ENCODE measurements at regions not wholly inside any gene's neighbourhood (a gene's known extent, or its start where the extent isn't known, plus 50 kb on each side); places are given as distances from the start of the nearest gene placed in this dataset.

DNA sequence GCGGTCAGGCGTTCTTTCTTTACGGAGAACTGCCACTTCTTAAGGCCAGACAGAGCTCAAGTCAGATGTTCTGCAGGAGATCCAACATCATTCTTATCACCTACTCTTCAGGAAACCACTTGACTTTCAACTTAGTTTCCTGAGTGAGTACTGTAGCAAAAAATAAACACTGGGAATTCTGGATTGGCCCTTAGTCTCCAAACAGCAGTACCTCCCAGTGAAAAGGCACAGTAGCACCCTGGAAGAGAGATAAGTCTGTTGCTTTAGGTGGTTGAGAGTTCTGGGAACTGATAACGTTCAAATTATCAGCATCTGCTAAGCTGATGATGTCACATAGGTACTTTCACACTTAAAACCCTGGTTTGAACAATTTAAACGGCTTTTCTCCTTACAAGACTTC is 971.8 kb upstream of the TENM4 start:
- in situ Hi-C loops (cut with HindIII; ENCODE audit: extremely low pct_ligation_motif_present, low pct_unique_long_range_greater_than_20kb), result no loop called here
- Histone ChIP-seq H3K27ac (ENCODE audit: extremely low read length, insufficient read depth, low read length) (no peak overlapping the region), H3K9me3 (ENCODE audit: low read length) (peaks cover 6% of the 10 kb centered on the region; the same call in 1 of the 2 replicates), H3K36me3 (replicated peaks in 1 of 2; ENCODE audit: control insufficient read depth in 1 of 2, insufficient read depth in 2 of 2, low read length in 2 of 2) (no peaks in the 10 kb centered on the region), H4K20me1 (ENCODE audit: insufficient read depth, low read length) (no peaks in the 10 kb centered on the region), H3K27me3 (ENCODE audit: control insufficient read depth in 1 of 2, insufficient read depth in 2 of 2, low read length in 2 of 2) (no peaks in the 10 kb centered on the region), H3K4me1 (ENCODE audit: insufficient read depth, low read length) (no peaks in the 10 kb centered on the region), H3K79me2 (ENCODE audit: insufficient read depth, low read length) (no peaks in the 10 kb centered on the region), H3K4me2 (ENCODE audit: low read depth, low read length) (no peak overlapping the region), H2AFZ (ENCODE audit: low read length) (no peak overlapping the region), H3K9ac (ENCODE audit: insufficient read depth, low read depth, low read length) (no peak overlapping the region), H3K4me3 (replicated peaks in 1 of 3; ENCODE audit: insufficient read depth in 1 of 3, low read depth in 2 of 3, low read length in 3 of 3) (no peak overlapping the region)
- no TSS peak for BruUV-seq (replicated peaks)
- WGBS (ENCODE audit: low lambda C conversion rate), result 2% methylated on average over 5 of the region's 5 CpGs
- CTCF ChIA-PET (ENCODE audit: low intra/inter-chr PET ratio, low total read pairs), result no interaction called here
- POLR2A ChIA-PET, result no interaction called here
- FAIRE-seq (no peak), ATAC-seq (no peak), DNase-seq (ENCODE audit: low spot score) (no peak)
- intact Hi-C loops (cut with micrococcal nuclease; ENCODE audit: unreplicated experiment), result no loop called here
- TF ChIP-seq PBX3 (CRISPR knock-in tag; IDR thresholded peaks at IDR 0.05; ENCODE audit: borderline replicate concordance), result no peak
- no peak for TF ChIP-seq ZBTB2 (CRISPR knock-in tag; IDR thresholded peaks at IDR 0.05; ENCODE audit: low read depth)
- TF ChIP-seq, protein P1, sequence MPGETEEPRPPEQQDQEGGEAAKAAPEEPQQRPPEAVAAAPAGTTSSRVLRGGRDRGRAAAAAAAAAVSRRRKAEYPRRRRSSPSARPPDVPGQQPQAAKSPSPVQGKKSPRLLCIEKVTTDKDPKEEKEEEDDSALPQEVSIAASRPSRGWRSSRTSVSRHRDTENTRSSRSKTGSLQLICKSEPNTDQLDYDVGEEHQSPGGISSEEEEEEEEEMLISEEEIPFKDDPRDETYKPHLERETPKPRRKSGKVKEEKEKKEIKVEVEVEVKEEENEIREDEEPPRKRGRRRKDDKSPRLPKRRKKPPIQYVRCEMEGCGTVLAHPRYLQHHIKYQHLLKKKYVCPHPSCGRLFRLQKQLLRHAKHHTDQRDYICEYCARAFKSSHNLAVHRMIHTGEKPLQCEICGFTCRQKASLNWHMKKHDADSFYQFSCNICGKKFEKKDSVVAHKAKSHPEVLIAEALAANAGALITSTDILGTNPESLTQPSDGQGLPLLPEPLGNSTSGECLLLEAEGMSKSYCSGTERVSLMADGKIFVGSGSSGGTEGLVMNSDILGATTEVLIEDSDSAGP (CRISPR knock-in tag; IDR thresholded peaks at IDR 0.05; ENCODE audit: borderline replicate concordance), result no peak
- TF ChIP-seq KDM6A (CRISPR knock-in tag; IDR thresholded peaks at IDR 0.05; ENCODE audit: low read depth), result no peak
- TF ChIP-seq ZNF343 (CRISPR knock-in tag; IDR thresholded peaks at IDR 0.05), result no peak
- TF ChIP-seq, protein P2, sequence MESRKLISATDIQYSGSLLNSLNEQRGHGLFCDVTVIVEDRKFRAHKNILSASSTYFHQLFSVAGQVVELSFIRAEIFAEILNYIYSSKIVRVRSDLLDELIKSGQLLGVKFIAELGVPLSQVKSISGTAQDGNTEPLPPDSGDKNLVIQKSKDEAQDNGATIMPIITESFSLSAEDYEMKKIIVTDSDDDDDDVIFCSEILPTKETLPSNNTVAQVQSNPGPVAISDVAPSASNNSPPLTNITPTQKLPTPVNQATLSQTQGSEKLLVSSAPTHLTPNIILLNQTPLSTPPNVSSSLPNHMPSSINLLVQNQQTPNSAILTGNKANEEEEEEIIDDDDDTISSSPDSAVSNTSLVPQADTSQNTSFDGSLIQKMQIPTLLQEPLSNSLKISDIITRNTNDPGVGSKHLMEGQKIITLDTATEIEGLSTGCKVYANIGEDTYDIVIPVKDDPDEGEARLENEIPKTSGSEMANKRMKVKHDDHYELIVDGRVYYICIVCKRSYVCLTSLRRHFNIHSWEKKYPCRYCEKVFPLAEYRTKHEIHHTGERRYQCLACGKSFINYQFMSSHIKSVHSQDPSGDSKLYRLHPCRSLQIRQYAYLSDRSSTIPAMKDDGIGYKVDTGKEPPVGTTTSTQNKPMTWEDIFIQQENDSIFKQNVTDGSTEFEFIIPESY (CRISPR knock-in tag; IDR thresholded peaks at IDR 0.05), result no peak
- no peak for TF ChIP-seq ZNF24 (IDR thresholded peaks at IDR 0.05)
- TF ChIP-seq PITX1 (CRISPR knock-in tag; IDR thresholded peaks at IDR 0.05), result no peak
- TF ChIP-seq ZNF230 (CRISPR knock-in tag; IDR thresholded peaks at IDR 0.05), result no peak
- TF ChIP-seq MIXL1 (CRISPR knock-in tag; IDR thresholded peaks at IDR 0.05), result no peak
- no peak for TF ChIP-seq JUNB (CRISPR knock-in tag; IDR thresholded peaks at IDR 0.05; ENCODE audit: borderline replicate concordance)
- TF ChIP-seq SIN3A (IDR thresholded peaks at IDR 0.05; ENCODE audit: borderline replicate concordance, low read depth, low read length), result no peak
- TF ChIP-seq ZNF703 (CRISPR knock-in tag; IDR thresholded peaks at IDR 0.05; ENCODE audit: borderline replicate concordance), result no peak
- no peak for TF ChIP-seq ZNF781 (CRISPR knock-in tag; IDR thresholded peaks at IDR 0.05; ENCODE audit: borderline replicate concordance, not compliant biosample characterization)
- no peak for TF ChIP-seq PRPF4 (IDR thresholded peaks at IDR 0.05; ENCODE audit: low read depth, low read length, poor library complexity, severe bottlenecking)
- TF ChIP-seq REXO4 (CRISPR knock-in tag; IDR thresholded peaks at IDR 0.05; ENCODE audit: borderline replicate concordance), result no peak
- TF ChIP-seq, protein P3, sequence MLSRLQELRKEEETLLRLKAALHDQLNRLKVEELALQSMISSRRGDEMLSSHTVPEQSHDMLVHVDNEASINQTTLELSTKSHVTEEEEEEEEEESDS (CRISPR knock-in tag; IDR thresholded peaks at IDR 0.05; ENCODE audit: borderline replicate concordance), result no peak
- TF ChIP-seq ZNF567 (CRISPR knock-in tag; IDR thresholded peaks at IDR 0.05; ENCODE audit: borderline replicate concordance), result no peak
- no peak for TF ChIP-seq ZNF720 (CRISPR knock-in tag; IDR thresholded peaks at IDR 0.05)
